Right lobe of liver (tissue), 6 donors: ENCODE measurements at regions not wholly inside any gene's neighbourhood (a gene's known extent, or its start where the extent isn't known, plus 50 kb on each side); places are given as distances from the start of the nearest gene placed in this dataset.

Experiments
- ATAC-seq, 4 donors: fragments of 200-7000 bp; cut with Tn5 transposase; one replicate each; pipeline ENCODE4 v1.9.1; 2020; ENCODE audit warnings: mild to moderate bottlenecking in 4 of 4, moderate library complexity in 4 of 4
- DNase-seq, 3 donors: peaks; one replicate each; pipeline ENCODE4 v3.0.0-alpha.2; 2020
- H3K27ac ChIP-seq, 3 donors: fragments of 200-600 bp; one replicate each; pipeline ENCODE4 v1.8.0; 2022
- H3K27me3 ChIP-seq, 2 donors: fragments of 200-600 bp; one replicate each; pipeline ENCODE4 v1.8.0; 2022
- H3K36me3 ChIP-seq, 4 donors: fragments of 200-600 bp; sonication (generic) in 1 of 4; one replicate each; pipeline versions ENCODE4 v1.5.1 to v1.8.0; 2017 to 2022; ENCODE audit warnings: control low read depth in 1 of 4
- H3K4me1 ChIP-seq, 4 donors: fragments of 200-600 bp; sonication (generic) in 1 of 4; one replicate each; pipeline versions ENCODE4 v1.5.1 to v1.8.0; 2017 to 2022; ENCODE audit warnings: control low read depth in 1 of 4
- H3K4me3 ChIP-seq, 3 donors: fragments of 200-600 bp; one replicate each; pipeline ENCODE4 v1.8.0; 2022
- H3K9me3 ChIP-seq, 4 donors: fragments of 200-600 bp; sonication (generic) in 1 of 4; one replicate each; pipeline versions ENCODE4 v1.5.1 to v1.8.0; 2017 to 2022; ENCODE audit warnings: control low read depth in 1 of 4
- POLR2A ChIP-seq: fragments of 450-650 bp; IDR thresholded peaks from one replicate; pipeline ENCODE4 v1.6.1; 2017; ENCODE audit warnings: antibody characterized with exemption, mild to moderate bottlenecking
- WGBS: methylation state at CpG from one replicate; pipeline ENCODE4 v1.1.6; 2018; ENCODE audit warnings: low coverage, low lambda C conversion rate; ENCODE audit not compliant: insufficient coverage; ENCODE audit errors: missing lambda C conversion rate; 5-methylcytosine and 5-hydroxymethylcytosine counted together
- intact Hi-C, 2 donors: fragments of 100-400 bp; cut with DNase I; formaldehyde crosslinking; loops; one replicate each; pipeline versions ENCODE4 v1.11.2 to v1.14.1; 2022
- TF ChIP-seq, protein P1 (sequence below), 4 donors: fragments of 200-600 bp in 3 of 4; fragments of 450-650 bp in 1 of 4; IDR thresholded peaks; one replicate each; pipeline versions ENCODE4 v1.5.1 to v1.8.0; 2016 to 2022; ENCODE audit warnings: antibody characterized with exemption in 4 of 4, mild to moderate bottlenecking in 2 of 4
- donor health status: DM: no; HTN: yes; CAD: no.
- donor health status: DM: no; HTN: no; CAD: no.
- donor health status: DM: no; HTN: no; CAD: no.
- donor health status: DM: no; HTN: yes; CAD: no.
- donor health status: DM: no; HTN: yes; CAD: no.

- intact Hi-C loops = no loop called here
- DNase-seq = no peak
- ATAC-seq = no peak
- H3K36me3 ChIP-seq = no peaks in the 10 kb centered on the region
- 37% methylated on average over 2 of the region's 2 CpGs for WGBS
- H3K4me3 ChIP-seq = no peak overlapping the region
- TF ChIP-seq, protein P1, sequence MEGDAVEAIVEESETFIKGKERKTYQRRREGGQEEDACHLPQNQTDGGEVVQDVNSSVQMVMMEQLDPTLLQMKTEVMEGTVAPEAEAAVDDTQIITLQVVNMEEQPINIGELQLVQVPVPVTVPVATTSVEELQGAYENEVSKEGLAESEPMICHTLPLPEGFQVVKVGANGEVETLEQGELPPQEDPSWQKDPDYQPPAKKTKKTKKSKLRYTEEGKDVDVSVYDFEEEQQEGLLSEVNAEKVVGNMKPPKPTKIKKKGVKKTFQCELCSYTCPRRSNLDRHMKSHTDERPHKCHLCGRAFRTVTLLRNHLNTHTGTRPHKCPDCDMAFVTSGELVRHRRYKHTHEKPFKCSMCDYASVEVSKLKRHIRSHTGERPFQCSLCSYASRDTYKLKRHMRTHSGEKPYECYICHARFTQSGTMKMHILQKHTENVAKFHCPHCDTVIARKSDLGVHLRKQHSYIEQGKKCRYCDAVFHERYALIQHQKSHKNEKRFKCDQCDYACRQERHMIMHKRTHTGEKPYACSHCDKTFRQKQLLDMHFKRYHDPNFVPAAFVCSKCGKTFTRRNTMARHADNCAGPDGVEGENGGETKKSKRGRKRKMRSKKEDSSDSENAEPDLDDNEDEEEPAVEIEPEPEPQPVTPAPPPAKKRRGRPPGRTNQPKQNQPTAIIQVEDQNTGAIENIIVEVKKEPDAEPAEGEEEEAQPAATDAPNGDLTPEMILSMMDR (IDR thresholded peaks at IDR 0.05) = no peak
- no peak for TF ChIP-seq POLR2A
- no peak overlapping the region for H3K27ac ChIP-seq
- no peaks in the 10 kb centered on the region for H3K9me3 ChIP-seq
- no peaks in the 10 kb centered on the region for H3K27me3 ChIP-seq
- no peaks in the 10 kb centered on the region for H3K4me1 ChIP-seq
Observed at GRCh38 chr5:20985754-20986153, 997.8 kb upstream of the CDH18 start.

DNA sequence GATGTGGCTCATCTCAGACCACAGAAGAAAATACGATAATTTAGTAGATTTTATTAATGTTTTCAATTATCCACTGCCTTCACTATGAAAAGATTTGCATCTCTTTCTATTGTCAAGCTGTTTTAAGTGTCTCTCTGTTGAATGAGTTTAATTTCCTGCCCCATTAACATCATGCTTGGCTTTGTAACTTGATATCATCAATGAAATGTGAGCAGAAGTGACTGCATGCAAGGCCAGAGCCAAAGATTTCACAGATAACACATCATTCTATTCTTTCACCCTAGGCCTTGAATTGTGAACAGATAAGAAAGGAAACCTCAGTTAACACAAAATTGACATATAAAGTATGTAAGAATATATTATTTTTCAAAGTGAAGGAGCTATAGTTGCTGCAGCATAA, 986.4 kb upstream of the CDH18 start:
- Histone ChIP-seq H3K4me3 (no peak overlapping the region), H3K36me3 (no peaks in the 10 kb centered on the region), H3K27ac (no peak overlapping the region), H3K4me1 (no peaks in the 10 kb centered on the region), H3K27me3 (no peaks in the 10 kb centered on the region), H3K9me3 (no peaks in the 10 kb centered on the region)
- ATAC-seq = no peak
- no peak for DNase-seq
- intact Hi-C loops = no loop called here
- no peak for TF ChIP-seq POLR2A
- TF ChIP-seq, protein P1 (IDR thresholded peaks at IDR 0.05) = no peak
- WGBS = 67% methylated on average over 1 of the region's 1 CpG

GRCh38 chr5:20972419-20972925, 984.5 kb upstream of the CDH18 start:
- H3K4me1 ChIP-seq = no peaks in the 10 kb centered on the region
- H3K36me3 ChIP-seq = no peaks in the 10 kb centered on the region
- intact Hi-C loops = no loop called here
- H3K9me3 ChIP-seq = no peaks in the 10 kb centered on the region
- peak; percentile 41 to 87 (median 70) for ATAC-seq
- DNase-seq = peak in 2 of 3 donors; percentile 35 to 48
- no peak overlapping the region for H3K27ac ChIP-seq
- 16% methylated on average over 5 of the region's 7 CpGs for WGBS
- no peak overlapping the region for H3K4me3 ChIP-seq
- TF ChIP-seq, protein P1 (IDR thresholded peaks at IDR 0.05) = peak in 3 of 4 donors; percentile 12 to 18 (median 15)
- TF ChIP-seq POLR2A = no peak
- no peaks in the 10 kb centered on the region for H3K27me3 ChIP-seq

GRCh38 chr5:20959347-20959746, 971.3 kb upstream of the CDH18 start:
- Histone ChIP-seq H3K9me3 (no peaks in the 10 kb centered on the region), H3K4me1 (no peaks in the 10 kb centered on the region), H3K27me3 (no peaks in the 10 kb centered on the region), H3K36me3 (no peaks in the 10 kb centered on the region), H3K4me3 (no peak overlapping the region), H3K27ac (no peak overlapping the region)
- intact Hi-C loops = no loop called here
- DNase-seq (no peak), ATAC-seq (no peak)
- WGBS = no CpG with 5 or more reads among the region's 1 CpG
- TF ChIP-seq, protein P1 (IDR thresholded peaks at IDR 0.05) = no peak
- no peak for TF ChIP-seq POLR2A

DNA sequence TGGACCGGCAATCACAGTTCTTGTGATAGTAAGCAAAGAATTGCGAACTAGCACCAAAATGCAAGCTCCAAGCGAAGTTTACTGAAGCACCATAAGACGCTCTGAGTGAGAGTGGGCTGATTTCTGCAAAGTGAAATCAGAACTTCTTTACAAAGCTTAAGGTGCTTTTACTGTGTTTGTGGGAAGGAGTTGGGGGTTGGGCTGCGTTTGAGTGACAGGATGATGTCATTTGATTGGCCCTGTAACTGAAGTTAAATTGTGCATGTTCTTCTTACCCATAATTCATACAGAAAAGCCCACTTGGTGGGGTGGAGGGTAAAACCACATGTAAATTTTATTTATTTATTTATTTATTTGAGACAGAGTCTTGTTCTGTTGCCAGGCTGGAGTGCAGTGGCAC, 970.6 kb upstream of the CDH18 start:
- intact Hi-C loops = no loop called here
- no peak overlapping the region for H3K4me3 ChIP-seq
- H3K9me3 ChIP-seq = no peaks in the 10 kb centered on the region
- H3K27me3 ChIP-seq = no peaks in the 10 kb centered on the region
- WGBS = 67% methylated on average over 5 of the region's 5 CpGs
- no peak for DNase-seq
- no peak for ATAC-seq
- H3K36me3 ChIP-seq = no peaks in the 10 kb centered on the region
- no peaks in the 10 kb centered on the region for H3K4me1 ChIP-seq
- TF ChIP-seq, protein P1 (IDR thresholded peaks at IDR 0.05) = no peak
- no peak overlapping the region for H3K27ac ChIP-seq
